ENCODE measurements at regions not wholly inside any gene's neighbourhood (a gene's known extent, or its start where the extent isn't known, plus 50 kb on each side); places are given as distances from the start of the nearest gene placed in this dataset.

GRCh38 chr5:89996335-89996734 is 413.2 kb downstream of the CETN3 start:
- TF ChIP-seq, protein P1, sequence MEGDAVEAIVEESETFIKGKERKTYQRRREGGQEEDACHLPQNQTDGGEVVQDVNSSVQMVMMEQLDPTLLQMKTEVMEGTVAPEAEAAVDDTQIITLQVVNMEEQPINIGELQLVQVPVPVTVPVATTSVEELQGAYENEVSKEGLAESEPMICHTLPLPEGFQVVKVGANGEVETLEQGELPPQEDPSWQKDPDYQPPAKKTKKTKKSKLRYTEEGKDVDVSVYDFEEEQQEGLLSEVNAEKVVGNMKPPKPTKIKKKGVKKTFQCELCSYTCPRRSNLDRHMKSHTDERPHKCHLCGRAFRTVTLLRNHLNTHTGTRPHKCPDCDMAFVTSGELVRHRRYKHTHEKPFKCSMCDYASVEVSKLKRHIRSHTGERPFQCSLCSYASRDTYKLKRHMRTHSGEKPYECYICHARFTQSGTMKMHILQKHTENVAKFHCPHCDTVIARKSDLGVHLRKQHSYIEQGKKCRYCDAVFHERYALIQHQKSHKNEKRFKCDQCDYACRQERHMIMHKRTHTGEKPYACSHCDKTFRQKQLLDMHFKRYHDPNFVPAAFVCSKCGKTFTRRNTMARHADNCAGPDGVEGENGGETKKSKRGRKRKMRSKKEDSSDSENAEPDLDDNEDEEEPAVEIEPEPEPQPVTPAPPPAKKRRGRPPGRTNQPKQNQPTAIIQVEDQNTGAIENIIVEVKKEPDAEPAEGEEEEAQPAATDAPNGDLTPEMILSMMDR (IDR thresholded peaks at IDR 0.05; ENCODE audit: insufficient read depth, low read length, poor library complexity, severe bottlenecking) = no peak
- no peak for TF ChIP-seq EZH2phosphoT487 (conservative IDR thresholded peaks at IDR 0.05; ENCODE audit: low read length)

Data from SU-DHL-6 (cell line).